Gastrocnemius medialis (tissue), 4 donors: ENCODE measurements at regions not wholly inside any gene's neighbourhood (a gene's known extent, or its start where the extent isn't known, plus 50 kb on each side); places are given as distances from the start of the nearest gene placed in this dataset.

Experiments used
- ATAC-seq, 2 donors: fragments of 150-250 bp; one replicate each; pipeline ENCODE4 v1.9.1; 2016
- DNase-seq, 2 donors: peaks; one replicate each; pipeline ENCODE4 v3.0.0-alpha.2; 2019
- H3K27ac ChIP-seq, 4 donors: fragments of 200-600 bp; sonication (generic); 1 replicate in 1 of 4; 2 replicates in 3 of 4; pipeline ENCODE4 v1.5.1; 2016 to 2018; ENCODE audit warnings: mild to moderate bottlenecking in 2 of 4, moderate library complexity in 1 of 4
- H3K27me3 ChIP-seq, 3 donors: fragments of 200-600 bp; sonication (generic) in 2 of 3; 1 replicate in 1 of 3; 2 replicates in 2 of 3; pipeline versions ENCODE4 v1.5.1 to v1.6.0; 2016 to 2019; ENCODE audit warnings: mild to moderate bottlenecking in 1 of 3, moderate library complexity in 1 of 3
- H3K36me3 ChIP-seq, 2 donors: fragments of 200-600 bp; sonication (generic) in 1 of 2; one replicate each; pipeline ENCODE4 v1.5.1; 2017 to 2018
- H3K4me1 ChIP-seq, 2 donors: fragments of 200-600 bp; sonication (generic) in 1 of 2; one replicate each; pipeline ENCODE4 v1.5.1; 2016 to 2017; ENCODE audit warnings: mild to moderate bottlenecking in 2 of 2
- H3K4me3 ChIP-seq, 4 donors: fragments of 200-600 bp; sonication (generic) in 3 of 4; 1 replicate in 1 of 4; 2 replicates in 3 of 4; pipeline ENCODE4 v1.5.1; 2016 to 2019; ENCODE audit warnings: mild to moderate bottlenecking in 2 of 4
- H3K9me3 ChIP-seq, 3 donors: fragments of 200-600 bp; sonication (generic) in 2 of 3; 1 replicate in 1 of 3; 2 replicates in 2 of 3; pipeline ENCODE4 v1.5.1; 2016 to 2019
- POLR2A ChIP-seq, 2 donors: fragments of 450-650 bp; IDR thresholded peaks; one replicate each; pipeline ENCODE4 v1.6.1; 2017; ENCODE audit warnings: antibody characterized with exemption in 2 of 2, mild to moderate bottlenecking in 2 of 2, moderate library complexity in 2 of 2
- in situ Hi-C, 4 donors: fragments of 200-750 bp; cut with MboI; loops; one replicate each; pipeline versions ENCODE4 v1.15.0 to v1.8.0; 2017; ENCODE audit warnings: low sequenced_read_pairs in 4 of 4
- intact Hi-C: fragments of 100-400 bp; cut with DNase I; formaldehyde crosslinking; loops from one replicate; pipeline ENCODE4 v1.15.1; 2023; ENCODE audit warnings: low total_unique reads
- TF ChIP-seq, protein P1 (sequence below), 5 experiments: fragments of 450-650 bp in 3 of 5; fragments of 200-600 bp in 2 of 5; sonication (generic) in 2 of 5; IDR thresholded peaks in 4 of 5; conservative IDR thresholded peaks in 1 of 5; 1 replicate in 4 of 5; 2 replicates in 1 of 5; pipeline ENCODE4 v1.5.1; 2016 to 2019; ENCODE audit warnings: antibody characterized with exemption in 5 of 5, mild to moderate bottlenecking in 3 of 5, moderate library complexity in 3 of 5

DNA sequence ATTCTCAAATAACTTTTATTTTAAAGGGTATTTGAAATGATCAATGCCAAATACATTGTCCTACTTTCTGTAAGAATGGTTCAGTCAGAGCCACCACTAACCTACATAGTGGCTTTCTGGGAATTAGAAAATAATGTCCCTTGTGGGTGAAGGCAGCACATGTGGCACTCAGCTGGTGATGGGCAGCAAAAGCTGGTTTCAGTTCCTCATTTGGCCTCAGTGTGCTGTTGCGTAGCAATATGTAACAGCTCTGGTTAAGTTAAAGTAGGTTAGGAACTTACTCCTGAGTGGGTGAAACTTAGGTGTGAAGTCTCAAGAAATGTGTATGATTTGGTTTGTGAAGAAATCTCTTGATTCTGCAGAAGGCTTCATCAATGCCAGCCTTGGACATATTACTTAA is 99.6 kb upstream of the SPEF2 start:
- H3K9me3 ChIP-seq, result no peaks in the 10 kb centered on the region
- H3K4me3 ChIP-seq, result no peak overlapping the region
- H3K27ac ChIP-seq, result no peak overlapping the region
- ATAC-seq (no peak), DNase-seq (no peak)
- intact Hi-C loops, result no loop called here
- in situ Hi-C loops, result no loop called here
- TF ChIP-seq, protein P1, sequence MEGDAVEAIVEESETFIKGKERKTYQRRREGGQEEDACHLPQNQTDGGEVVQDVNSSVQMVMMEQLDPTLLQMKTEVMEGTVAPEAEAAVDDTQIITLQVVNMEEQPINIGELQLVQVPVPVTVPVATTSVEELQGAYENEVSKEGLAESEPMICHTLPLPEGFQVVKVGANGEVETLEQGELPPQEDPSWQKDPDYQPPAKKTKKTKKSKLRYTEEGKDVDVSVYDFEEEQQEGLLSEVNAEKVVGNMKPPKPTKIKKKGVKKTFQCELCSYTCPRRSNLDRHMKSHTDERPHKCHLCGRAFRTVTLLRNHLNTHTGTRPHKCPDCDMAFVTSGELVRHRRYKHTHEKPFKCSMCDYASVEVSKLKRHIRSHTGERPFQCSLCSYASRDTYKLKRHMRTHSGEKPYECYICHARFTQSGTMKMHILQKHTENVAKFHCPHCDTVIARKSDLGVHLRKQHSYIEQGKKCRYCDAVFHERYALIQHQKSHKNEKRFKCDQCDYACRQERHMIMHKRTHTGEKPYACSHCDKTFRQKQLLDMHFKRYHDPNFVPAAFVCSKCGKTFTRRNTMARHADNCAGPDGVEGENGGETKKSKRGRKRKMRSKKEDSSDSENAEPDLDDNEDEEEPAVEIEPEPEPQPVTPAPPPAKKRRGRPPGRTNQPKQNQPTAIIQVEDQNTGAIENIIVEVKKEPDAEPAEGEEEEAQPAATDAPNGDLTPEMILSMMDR (IDR thresholded peaks at IDR 0.05 in 4 of 5, conservative IDR thresholded peaks at IDR 0.05 in 1 of 5), result no peak
- TF ChIP-seq POLR2A (IDR thresholded peaks at IDR 0.05), result no peak
- H3K36me3 ChIP-seq, result no peaks in the 10 kb centered on the region
- no peaks in the 10 kb centered on the region for H3K27me3 ChIP-seq
- H3K4me1 ChIP-seq, result no peaks in the 10 kb centered on the region

DNA sequence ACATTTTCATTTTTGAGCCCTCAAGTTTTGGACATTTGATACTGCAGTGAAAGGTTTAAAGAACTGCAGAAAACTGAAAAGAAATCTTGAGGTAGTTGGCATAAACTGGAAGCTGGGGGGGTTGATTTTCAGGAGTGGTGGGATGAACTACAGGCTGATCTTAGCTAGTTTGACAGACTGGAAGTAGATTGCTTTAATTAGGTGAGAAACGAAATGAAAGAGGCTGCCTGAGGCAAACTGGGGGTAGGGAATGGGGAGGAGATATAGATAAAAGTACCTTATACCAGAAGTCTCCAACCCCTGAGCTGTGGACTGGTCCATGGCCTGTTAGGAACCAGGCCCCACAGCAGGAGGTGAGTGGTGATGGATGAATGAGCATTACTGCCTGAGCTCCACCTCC is 101.4 kb upstream of the SPEF2 start:
- no peaks in the 10 kb centered on the region for H3K9me3 ChIP-seq
- in situ Hi-C loops, result no loop called here
- DNase-seq (no peak), ATAC-seq (no peak)
- no peaks in the 10 kb centered on the region for H3K27me3 ChIP-seq
- H3K36me3 ChIP-seq, result no peaks in the 10 kb centered on the region
- intact Hi-C loops, result no loop called here
- no peaks in the 10 kb centered on the region for H3K4me1 ChIP-seq
- TF ChIP-seq, protein P1 (IDR thresholded peaks at IDR 0.05 in 4 of 5, conservative IDR thresholded peaks at IDR 0.05 in 1 of 5), result no peak
- no peak for TF ChIP-seq POLR2A (IDR thresholded peaks at IDR 0.05)
- no peak overlapping the region for H3K27ac ChIP-seq
- H3K4me3 ChIP-seq, result no peak overlapping the region

DNA sequence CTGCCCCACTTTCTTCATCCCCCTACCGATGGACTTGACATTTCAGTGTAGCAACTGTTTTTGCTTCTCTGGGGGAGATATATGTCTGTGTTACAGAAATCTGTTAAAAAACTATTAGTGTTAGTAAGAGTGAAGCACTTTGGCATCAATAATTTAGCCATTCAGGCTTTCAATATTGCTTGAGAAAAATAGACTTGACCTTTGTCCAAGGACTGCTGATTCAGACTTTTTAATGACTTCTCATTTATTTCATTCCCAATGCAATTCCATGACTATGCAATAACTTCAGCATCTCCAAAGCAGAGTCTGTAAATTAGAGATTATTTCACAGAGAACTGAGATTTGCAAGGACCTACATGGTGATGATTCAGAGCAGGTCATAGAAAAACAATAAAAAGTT is 104.1 kb upstream of the SPEF2 start:
- no peaks in the 10 kb centered on the region for H3K36me3 ChIP-seq
- H3K4me1 ChIP-seq, result no peaks in the 10 kb centered on the region
- ATAC-seq (no peak), DNase-seq (no peak)
- H3K27ac ChIP-seq, result no peak overlapping the region
- no peak overlapping the region for H3K4me3 ChIP-seq
- no peaks in the 10 kb centered on the region for H3K27me3 ChIP-seq
- no peaks in the 10 kb centered on the region for H3K9me3 ChIP-seq
- TF ChIP-seq, protein P1 (IDR thresholded peaks at IDR 0.05 in 4 of 5, conservative IDR thresholded peaks at IDR 0.05 in 1 of 5), result no peak
- no peak for TF ChIP-seq POLR2A (IDR thresholded peaks at IDR 0.05)
- intact Hi-C loops (no loop called here), in situ Hi-C loops (no loop called here)

DNA sequence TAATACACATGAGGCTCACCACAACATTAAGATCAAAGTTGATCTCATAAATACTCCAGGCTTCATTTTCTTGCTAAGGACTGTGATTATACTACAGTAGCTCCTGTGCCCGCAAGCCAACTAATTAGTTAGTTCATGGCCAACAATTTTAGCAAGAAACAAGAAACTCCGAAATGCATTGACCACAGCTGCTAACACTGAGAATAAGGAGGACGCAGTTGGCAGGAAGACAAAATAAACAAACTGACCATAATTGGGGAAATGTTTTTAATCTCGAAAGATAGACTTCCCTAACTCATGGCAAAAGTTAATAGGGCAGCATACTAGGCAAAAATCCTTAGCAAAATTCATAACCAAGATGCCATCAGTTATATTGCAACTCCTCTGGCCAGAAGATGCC is 115.5 kb upstream of the SPEF2 start:
- Histone ChIP-seq H3K4me1 (no peaks in the 10 kb centered on the region), H3K36me3 (no peaks in the 10 kb centered on the region), H3K27ac (no peak overlapping the region), H3K27me3 (no peaks in the 10 kb centered on the region), H3K4me3 (no peak overlapping the region), H3K9me3 (peaks cover 0 to 5% (median 0%) of the 10 kb centered on the region in 3 donors)
- TF ChIP-seq, protein P1 (IDR thresholded peaks at IDR 0.05 in 4 of 5, conservative IDR thresholded peaks at IDR 0.05 in 1 of 5), result no peak
- no peak for TF ChIP-seq POLR2A (IDR thresholded peaks at IDR 0.05)
- no peak for ATAC-seq
- in situ Hi-C loops (no loop called here), intact Hi-C loops (no loop called here)
- no peak for DNase-seq

DNA sequence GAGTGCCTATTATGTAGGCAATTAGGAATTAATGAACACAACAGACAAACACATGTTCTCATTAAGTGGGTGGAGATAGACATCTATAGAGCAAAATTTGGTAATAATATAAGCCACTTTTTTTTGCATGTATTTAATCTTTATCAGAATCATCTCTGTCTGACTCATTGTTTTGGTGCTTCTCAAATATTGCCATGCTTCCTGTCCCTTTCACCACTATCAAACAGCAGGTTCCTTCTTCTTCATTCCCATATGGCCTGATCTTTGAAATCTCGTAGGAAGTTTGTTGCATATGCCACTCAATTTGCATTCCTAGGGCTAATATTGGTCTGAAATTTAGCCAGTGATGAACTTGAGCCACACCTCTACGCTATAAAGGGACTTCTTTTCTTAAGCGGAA is 128.9 kb upstream of the SPEF2 start:
- intact Hi-C loops, result no loop called here
- Histone ChIP-seq H3K4me1 (no peaks in the 10 kb centered on the region), H3K36me3 (no peaks in the 10 kb centered on the region), H3K9me3 (no peaks in the 10 kb centered on the region), H3K27me3 (no peaks in the 10 kb centered on the region), H3K4me3 (no peak overlapping the region), H3K27ac (no peak overlapping the region)
- in situ Hi-C loops, result no loop called here
- DNase-seq, result no peak
- TF ChIP-seq, protein P1 (IDR thresholded peaks at IDR 0.05 in 4 of 5, conservative IDR thresholded peaks at IDR 0.05 in 1 of 5), result no peak
- TF ChIP-seq POLR2A (IDR thresholded peaks at IDR 0.05), result no peak
- no peak for ATAC-seq
